Activated naive CD4-positive, alpha-beta T cell treated with anti-CD3 and anti-CD28 coated beads, Interleukin-2, amount 50 U/mL, for 16 hours (primary cell): ENCODE measurements at regions not wholly inside any gene's neighbourhood (a gene's known extent, or its start where the extent isn't known, plus 50 kb on each side); places are given as distances from the start of the nearest gene placed in this dataset.

Source experiments
- DNase-seq: peaks from one replicate; pipeline ENCODE4 v3.0.0-alpha.2; 2020

GRCh38 chr3:101081446-101081845 is 88.2 kb upstream of the ABI3BP start:
- no peak for DNase-seq

DNA sequence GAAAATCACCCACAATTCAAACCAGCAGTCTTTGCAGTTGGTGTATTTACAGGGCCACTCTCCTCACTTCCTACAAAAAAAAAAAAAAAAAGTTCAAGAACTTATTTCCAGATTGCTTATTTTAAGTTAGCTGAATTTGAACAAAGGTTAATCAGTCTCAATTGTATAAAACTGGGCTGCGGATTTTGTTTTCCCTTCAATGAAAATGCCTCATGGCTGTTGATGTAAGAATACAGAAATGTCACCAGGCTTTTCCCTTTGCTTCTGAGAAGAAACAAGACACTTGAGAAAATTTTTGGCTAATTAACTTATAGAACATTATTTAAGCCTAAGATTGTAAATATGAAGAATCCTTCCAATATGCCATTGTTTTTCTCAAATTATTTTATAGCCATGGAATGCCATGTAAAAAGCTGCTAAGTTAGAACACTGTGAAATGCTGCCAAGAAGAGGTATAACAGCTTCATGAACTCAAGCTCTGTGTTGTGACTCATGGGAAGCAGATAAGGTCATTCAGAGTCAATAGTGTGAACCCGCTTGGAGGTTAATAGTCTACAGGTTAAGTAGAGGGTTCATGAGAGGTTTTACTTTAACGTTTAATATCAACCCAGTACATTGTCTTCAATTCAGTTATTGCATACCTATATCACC is 84.3 kb upstream of the ABI3BP start:
- DNase-seq = no peak

DNA sequence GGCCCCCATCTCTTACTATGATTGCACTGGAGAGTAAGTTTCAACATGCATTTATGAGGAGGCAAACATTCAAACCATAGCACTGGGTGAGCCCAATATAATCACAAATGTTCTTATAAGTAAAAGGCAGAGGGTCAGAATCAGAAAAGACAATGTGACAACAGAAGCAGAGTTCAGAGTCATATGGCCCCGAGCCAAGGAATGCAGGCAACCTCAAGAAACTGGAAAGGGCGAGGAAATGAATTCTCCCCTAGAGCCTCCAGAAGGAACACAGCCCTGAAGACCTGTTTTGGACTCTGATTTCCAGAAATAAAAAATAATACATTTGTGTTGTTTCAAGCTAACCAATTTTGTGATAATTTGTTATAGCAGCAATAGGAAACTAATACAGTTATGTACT is 81.3 kb upstream of the ABI3BP start:
- no peak for DNase-seq

DNA sequence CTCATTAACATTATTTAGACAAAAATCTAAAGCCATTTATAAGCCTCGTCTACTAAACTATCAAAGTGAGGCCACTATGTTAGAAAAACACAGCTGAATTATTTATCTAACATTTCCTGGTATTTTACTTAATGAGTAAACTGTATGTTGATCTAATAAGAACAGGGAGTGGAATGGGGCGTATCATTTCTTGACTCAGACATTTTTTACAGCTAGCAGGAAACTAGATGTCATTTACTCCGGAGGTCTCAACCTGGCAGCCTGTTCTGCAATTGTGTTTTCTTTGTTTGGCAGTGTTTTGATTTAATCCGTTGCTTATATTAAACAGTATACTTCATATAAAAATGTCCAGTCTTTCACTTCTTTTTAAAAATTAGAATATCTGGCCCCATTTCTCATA is 79.1 kb upstream of the ABI3BP start:
- no peak for DNase-seq

- no peak for DNase-seq
These were observed 77.5 kb upstream of the ABI3BP start for GRCh38 chr3:101070799-101071121.

DNA sequence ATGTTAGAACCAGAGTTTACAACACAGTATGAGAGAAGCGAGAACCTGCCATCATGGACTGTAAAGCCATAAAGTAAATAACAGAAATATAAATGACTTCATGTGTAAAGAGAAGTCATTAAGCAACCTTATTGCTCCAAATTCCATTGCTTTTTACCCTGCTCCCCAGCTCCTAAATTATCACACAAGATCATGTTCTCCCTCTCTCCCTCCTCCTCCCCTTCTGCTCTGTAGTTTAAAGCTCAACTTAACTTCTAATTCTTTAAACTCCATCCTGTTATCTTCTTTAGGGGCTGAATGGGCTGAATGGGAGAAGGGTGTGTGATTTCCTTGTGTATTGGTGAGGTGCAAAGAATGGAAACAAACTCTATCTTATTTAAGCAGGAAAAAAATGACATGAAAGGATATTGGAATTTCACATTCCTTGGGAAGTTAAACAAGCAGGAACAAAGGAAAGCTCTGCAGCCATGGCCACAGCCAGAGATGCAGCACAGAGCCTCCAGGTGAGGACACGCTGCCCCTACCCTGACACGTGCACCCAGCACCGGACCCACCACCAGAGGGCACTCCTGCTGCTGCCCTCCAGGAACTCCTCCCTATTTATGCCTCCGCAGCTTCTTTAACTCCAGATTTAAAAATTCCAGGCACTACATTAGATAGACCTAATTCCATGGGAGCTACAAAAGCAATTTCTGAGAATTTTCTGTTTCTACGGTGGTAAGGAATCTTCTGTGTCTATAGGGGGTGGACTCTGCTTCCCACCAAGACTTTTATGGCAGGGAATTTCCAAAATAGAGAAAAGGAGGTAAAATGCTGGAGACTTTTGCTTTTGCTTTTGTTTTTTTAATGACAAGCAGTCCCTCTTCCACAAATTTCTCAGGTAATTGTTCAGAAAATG is 76.9 kb upstream of the ABI3BP start:
- peak; percentile 71 for DNase-seq

- DNase-seq = no peak
These were observed 75.8 kb upstream of the ABI3BP start for GRCh38 chr3:101068876-101069606.

DNA sequence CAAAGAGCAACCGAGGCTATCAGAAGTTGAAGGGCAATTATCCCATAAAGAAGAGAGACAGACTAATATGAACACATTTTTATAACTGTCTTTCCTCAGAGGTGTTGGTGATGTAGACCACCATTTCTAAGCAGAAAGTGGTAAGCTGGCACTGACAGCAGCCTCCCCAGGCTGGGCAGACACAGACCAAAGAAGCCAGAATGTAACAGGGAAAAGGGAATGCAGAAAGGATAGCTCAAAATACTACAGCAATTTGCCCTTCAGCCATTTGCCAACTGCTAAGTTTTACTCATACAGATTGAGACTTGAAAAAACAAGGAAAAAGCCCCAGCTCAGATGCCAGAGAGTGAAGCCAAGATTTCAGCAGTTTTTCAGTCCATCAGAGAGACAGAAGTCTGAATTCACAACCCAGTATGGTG is 73.5 kb upstream of the ABI3BP start:
- no peak for DNase-seq

GRCh38 chr3:101065962-101066361 is 72.7 kb upstream of the ABI3BP start:
- no peak for DNase-seq

GRCh38 chr3:101063401-101063800 is 70.2 kb upstream of the ABI3BP start:
- DNase-seq = no peak

DNA sequence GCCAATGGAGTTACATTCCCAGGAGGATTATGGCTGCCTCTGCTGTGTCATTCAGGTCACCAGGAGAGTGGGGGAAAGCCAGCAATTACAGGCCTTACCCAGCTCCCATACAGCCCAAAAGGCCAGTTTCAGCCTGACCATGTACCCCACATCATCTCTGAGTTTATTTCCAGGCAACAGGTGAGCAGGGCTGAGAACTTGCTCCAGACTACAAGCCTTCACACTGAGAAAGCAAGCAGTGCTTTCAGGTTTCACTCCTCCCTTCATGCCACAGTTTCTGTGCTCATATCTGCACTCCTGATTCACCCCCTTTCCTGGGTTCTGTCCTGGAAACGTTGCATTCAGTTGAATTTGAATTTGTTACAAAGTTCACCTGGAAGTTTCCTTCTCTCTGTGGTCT is 68.1 kb upstream of the ABI3BP start:
- no peak for DNase-seq

DNA sequence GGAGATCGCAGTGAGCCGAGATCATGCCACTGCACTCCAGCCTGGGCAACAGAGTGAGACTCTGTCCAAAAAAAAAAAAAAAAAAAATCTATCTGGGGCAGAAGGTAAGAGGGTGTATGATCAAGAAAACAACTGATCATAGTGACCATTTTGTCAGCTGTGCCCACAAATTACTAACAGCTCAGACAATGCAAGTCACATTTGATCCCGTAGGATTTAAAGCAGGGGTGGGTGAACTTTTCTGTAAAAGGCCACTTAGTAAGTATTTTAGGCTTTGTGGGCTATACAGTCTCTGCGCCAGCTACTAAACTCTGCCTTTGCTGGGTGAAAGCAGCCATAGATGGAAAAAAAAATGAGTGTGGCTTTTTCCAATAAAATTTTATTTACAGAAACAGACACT is 57.6 kb upstream of the ABI3BP start:
- no peak for DNase-seq

DNA sequence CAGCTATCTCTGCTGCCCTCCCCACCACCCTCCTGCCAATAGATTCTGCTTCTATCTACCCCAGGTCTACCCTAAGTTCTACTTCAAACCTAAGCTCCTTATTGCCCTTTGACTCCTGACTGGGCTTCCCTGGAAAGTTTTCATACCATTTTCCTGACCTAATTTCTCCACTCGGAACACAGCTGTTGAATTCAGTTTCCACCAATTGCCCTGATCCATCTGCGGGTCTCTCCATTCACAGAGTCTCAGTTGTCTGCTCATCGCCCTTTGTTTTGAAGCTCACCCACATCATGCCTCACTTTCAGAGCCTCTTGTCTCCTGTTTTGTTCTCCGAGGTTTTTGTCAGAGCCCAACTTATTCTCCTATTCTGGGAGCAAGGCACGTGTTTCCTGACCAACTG is 56.8 kb upstream of the ABI3BP start:
- DNase-seq = no peak

- no peak for DNase-seq
These were observed 56.3 kb upstream of the ABI3BP start for GRCh38 chr3:101049532-101049931.

GRCh38 chr3:101043687-101044078 is 50.5 kb upstream of the ABI3BP start:
- no peak for DNase-seq

DNA sequence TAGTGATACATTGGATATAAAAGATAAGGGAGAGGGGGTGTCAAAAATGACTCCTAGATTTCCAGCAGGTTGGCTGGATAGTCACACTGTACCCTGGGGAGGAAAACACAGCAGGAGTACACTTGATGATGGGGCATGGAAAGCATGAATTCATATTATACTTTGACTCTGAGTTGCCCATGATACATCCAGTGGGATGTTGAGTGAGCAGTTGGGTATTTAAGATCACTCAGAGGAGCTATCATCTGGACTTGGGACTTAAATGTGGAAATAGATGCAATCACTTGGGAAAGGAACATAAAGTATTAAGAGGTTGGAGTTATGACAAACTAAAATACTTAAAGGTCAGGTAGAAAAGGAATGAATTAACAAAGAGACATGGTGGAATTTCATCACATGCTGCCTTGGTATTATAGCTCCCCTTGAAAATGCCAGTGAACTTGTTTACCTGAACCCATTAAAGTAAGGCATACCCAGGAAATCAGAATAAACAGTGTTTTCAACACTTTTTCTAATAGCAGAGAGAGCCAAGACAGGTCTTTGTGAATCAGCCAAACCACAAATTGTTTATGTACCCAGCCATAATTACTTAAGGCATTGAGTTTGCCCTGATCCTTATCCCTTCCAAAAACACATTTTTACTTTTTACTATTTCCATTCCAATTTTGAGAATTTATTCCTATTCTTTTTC is 49.9 kb upstream of the ABI3BP start:
- DNase-seq = no peak
